Ishikawa (cell line): ENCODE measurements at regions not wholly inside any gene's neighbourhood (a gene's known extent, or its start where the extent isn't known, plus 50 kb on each side); places are given as distances from the start of the nearest gene placed in this dataset.

Experiments
- CEBPB ChIP-seq: IDR thresholded peaks from 2 replicates; pipeline ENCODE4 v1.6.1; 2012
- CREB1 ChIP-seq: IDR thresholded peaks from 2 replicates; pipeline ENCODE4 v1.6.1; 2012; ENCODE audit warnings: low read depth
- EGR1 ChIP-seq: IDR thresholded peaks from 2 replicates; pipeline ENCODE4 v1.6.1; 2012
- EP300 ChIP-seq: IDR thresholded peaks from 2 replicates; pipeline ENCODE4 v1.6.1; 2012; ENCODE audit warnings: borderline replicate concordance
- FOXM1 ChIP-seq: IDR thresholded peaks from 2 replicates; pipeline ENCODE4 v1.6.1; 2012; ENCODE audit warnings: low read depth, borderline replicate concordance
- NFIC ChIP-seq: IDR thresholded peaks from 2 replicates; pipeline ENCODE4 v1.6.1; 2012
- RAD21 ChIP-seq: IDR thresholded peaks from 2 replicates; pipeline ENCODE4 v1.6.1; 2012; ENCODE audit warnings: low read depth
- TAF1 ChIP-seq: IDR thresholded peaks from 2 replicates; pipeline ENCODE4 v1.6.1; 2012; ENCODE audit warnings: low read depth, mild to moderate bottlenecking
- TCF12 ChIP-seq: IDR thresholded peaks from 2 replicates; pipeline ENCODE4 v1.6.1; 2012; ENCODE audit warnings: low read depth
- TEAD4 ChIP-seq: IDR thresholded peaks from 2 replicates; pipeline ENCODE4 v1.6.1; 2012
- YY1 ChIP-seq: IDR thresholded peaks from 2 replicates; pipeline ENCODE4 v1.6.1; 2012; ENCODE audit warnings: low read depth
- ZBTB7A ChIP-seq: IDR thresholded peaks from 2 replicates; pipeline ENCODE4 v1.6.1; 2012; ENCODE audit warnings: low read depth
- TF ChIP-seq, protein P1 (sequence below): IDR thresholded peaks from 2 replicates; pipeline ENCODE4 v1.6.1; 2012
- TF ChIP-seq, protein P2 (sequence below): IDR thresholded peaks from 2 replicates; pipeline ENCODE4 v1.6.1; 2012; ENCODE audit warnings: low read depth, mild to moderate bottlenecking
- TF ChIP-seq, protein P3 (sequence below): IDR thresholded peaks from 2 replicates; pipeline ENCODE4 v1.6.1; 2012

DNA sequence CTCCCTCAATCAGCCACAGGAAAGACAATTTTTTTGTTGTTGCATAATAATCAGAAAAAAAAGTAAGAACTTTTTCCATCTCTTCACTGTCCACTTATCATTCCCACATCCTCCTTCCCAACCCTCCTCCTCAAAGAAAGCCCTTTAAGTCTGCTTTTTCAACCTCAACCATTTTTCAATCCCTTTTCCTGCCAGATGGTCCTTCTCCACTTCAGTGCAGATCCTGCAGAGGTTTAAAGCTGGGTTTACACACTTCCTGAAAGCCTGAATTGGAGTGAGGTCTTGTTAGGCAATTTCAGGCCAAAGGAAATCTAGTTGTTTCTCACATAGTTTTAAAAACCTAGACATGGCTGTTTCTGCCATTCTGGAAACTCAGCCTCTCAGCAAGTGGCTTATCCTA lies 78.3 kb downstream of the RPL27A start:
- TF ChIP-seq TAF1 (no peak), TCF12 (no peak)

- TF ChIP-seq, protein P1, sequence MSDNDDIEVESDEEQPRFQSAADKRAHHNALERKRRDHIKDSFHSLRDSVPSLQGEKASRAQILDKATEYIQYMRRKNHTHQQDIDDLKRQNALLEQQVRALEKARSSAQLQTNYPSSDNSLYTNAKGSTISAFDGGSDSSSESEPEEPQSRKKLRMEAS = no peak
- TF ChIP-seq CEBPB (no peak), TCF12 (no peak), CREB1 (no peak), TEAD4 (no peak), EGR1 (no peak), RAD21 (no peak), FOXM1 (no peak), NFIC (no peak), YY1 (no peak), TAF1 (no peak), EP300 (no peak), ZBTB7A (no peak)
- TF ChIP-seq, protein P2, sequence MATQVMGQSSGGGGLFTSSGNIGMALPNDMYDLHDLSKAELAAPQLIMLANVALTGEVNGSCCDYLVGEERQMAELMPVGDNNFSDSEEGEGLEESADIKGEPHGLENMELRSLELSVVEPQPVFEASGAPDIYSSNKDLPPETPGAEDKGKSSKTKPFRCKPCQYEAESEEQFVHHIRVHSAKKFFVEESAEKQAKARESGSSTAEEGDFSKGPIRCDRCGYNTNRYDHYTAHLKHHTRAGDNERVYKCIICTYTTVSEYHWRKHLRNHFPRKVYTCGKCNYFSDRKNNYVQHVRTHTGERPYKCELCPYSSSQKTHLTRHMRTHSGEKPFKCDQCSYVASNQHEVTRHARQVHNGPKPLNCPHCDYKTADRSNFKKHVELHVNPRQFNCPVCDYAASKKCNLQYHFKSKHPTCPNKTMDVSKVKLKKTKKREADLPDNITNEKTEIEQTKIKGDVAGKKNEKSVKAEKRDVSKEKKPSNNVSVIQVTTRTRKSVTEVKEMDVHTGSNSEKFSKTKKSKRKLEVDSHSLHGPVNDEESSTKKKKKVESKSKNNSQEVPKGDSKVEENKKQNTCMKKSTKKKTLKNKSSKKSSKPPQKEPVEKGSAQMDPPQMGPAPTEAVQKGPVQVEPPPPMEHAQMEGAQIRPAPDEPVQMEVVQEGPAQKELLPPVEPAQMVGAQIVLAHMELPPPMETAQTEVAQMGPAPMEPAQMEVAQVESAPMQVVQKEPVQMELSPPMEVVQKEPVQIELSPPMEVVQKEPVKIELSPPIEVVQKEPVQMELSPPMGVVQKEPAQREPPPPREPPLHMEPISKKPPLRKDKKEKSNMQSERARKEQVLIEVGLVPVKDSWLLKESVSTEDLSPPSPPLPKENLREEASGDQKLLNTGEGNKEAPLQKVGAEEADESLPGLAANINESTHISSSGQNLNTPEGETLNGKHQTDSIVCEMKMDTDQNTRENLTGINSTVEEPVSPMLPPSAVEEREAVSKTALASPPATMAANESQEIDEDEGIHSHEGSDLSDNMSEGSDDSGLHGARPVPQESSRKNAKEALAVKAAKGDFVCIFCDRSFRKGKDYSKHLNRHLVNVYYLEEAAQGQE = no peak
- TF ChIP-seq, protein P3, sequence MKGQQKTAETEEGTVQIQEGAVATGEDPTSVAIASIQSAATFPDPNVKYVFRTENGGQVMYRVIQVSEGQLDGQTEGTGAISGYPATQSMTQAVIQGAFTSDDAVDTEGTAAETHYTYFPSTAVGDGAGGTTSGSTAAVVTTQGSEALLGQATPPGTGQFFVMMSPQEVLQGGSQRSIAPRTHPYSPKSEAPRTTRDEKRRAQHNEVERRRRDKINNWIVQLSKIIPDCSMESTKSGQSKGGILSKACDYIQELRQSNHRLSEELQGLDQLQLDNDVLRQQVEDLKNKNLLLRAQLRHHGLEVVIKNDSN = no peak
Measured at GRCh38 chr11:8763070-8763685, 80.6 kb downstream of the RPL27A start.

DNA sequence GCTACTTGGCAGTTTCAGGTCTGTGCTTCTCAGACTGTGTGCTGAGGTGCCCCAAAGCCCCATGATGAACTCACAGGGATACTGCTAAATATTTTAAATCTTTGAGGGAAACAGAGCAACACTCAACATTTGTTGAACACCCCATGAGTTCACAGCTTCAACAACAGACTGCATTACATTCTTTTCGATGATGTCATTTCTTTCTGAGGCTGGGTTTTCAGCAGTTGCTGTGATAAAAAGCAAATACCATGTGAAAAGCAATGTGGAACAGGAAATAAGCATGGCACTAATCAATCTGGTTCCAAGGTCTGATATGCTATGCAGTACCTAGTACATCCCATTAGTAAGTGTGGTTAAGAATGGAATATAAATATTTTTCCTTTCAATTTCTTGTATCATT lies 82.7 kb downstream of the RPL27A start:
- TF ChIP-seq CREB1 (no peak), RAD21 (no peak), FOXM1 (no peak), TAF1 (no peak), ZBTB7A (no peak), EP300 (no peak), EGR1 (no peak), TEAD4 (no peak), TCF12 (no peak), CEBPB (no peak), NFIC (no peak), YY1 (no peak)
- TF ChIP-seq, protein P3 = no peak
- TF ChIP-seq, protein P2 = no peak
- TF ChIP-seq, protein P1 = no peak

- TF ChIP-seq EGR1 (no peak), NFIC (no peak), FOXM1 (no peak), CREB1 (no peak), TCF12 (no peak), ZBTB7A (no peak), RAD21 (no peak), TEAD4 (no peak), EP300 (no peak), CEBPB (no peak), YY1 (no peak), TAF1 (no peak)
- TF ChIP-seq, protein P3 = no peak
- TF ChIP-seq, protein P1 = no peak
- TF ChIP-seq, protein P2 = no peak
Measured at GRCh38 chr11:8766043-8766987, 83.7 kb downstream of the RPL27A start.
